Aorta (tissue), 5 donors: ENCODE measurements at regions not wholly inside any gene's neighbourhood (a gene's known extent, or its start where the extent isn't known, plus 50 kb on each side); places are given as distances from the start of the nearest gene placed in this dataset.

Experiments
- ATAC-seq: fragments of 200-7000 bp; cut with Tn5 transposase; one replicate; pipeline ENCODE4 v1.9.1; 2022; ENCODE audit warnings: moderate library complexity; ENCODE audit not compliant: low FRiP score
- DNase-seq, 2 donors: peaks; one replicate each; pipeline ENCODE4 v3.0.0-alpha.2; 2020
- H3K27ac ChIP-seq, 2 donors: one replicate each; pipeline ENCODE4 v1.5.1; 2013; ENCODE audit warnings: low read length in 2 of 2, mild to moderate bottlenecking in 2 of 2, moderate library complexity in 2 of 2, control low read depth in 1 of 2, inconsistent platforms in 1 of 2, low read depth in 1 of 2
- H3K27me3 ChIP-seq, 2 donors: one replicate each; pipeline ENCODE4 v1.6.1; 2013; ENCODE audit warnings: control low read depth in 1 of 2, low read length in 1 of 2, mild to moderate bottlenecking in 1 of 2, moderate library complexity in 1 of 2; ENCODE audit not compliant: insufficient read depth in 2 of 2, control insufficient read depth in 1 of 2
- H3K36me3 ChIP-seq, 2 donors: one replicate each; pipeline ENCODE4 v1.6.1; 2013; ENCODE audit warnings: control low read depth in 1 of 2, low read length in 1 of 2, mild to moderate bottlenecking in 1 of 2; ENCODE audit not compliant: insufficient read depth in 2 of 2, control insufficient read depth in 1 of 2
- H3K4me1 ChIP-seq, 2 donors: one replicate each; pipeline ENCODE4 v1.6.1; 2013; ENCODE audit warnings: low read length in 2 of 2, control low read depth in 1 of 2, mild to moderate bottlenecking in 1 of 2, moderate library complexity in 1 of 2; ENCODE audit not compliant: insufficient read depth in 2 of 2, control insufficient read depth in 1 of 2
- H3K4me3 ChIP-seq, 2 donors: one replicate each; pipeline ENCODE4 v1.5.1; 2013; ENCODE audit warnings: low read length in 2 of 2, control low read depth in 1 of 2, mild to moderate bottlenecking in 1 of 2
- H3K9me3 ChIP-seq: one replicate; pipeline ENCODE4 v1.6.1; 2013; ENCODE audit warnings: mild to moderate bottlenecking, low read length; ENCODE audit not compliant: control insufficient read depth
- WGBS, 2 donors: extraction: QIAGEN DNeasy Blood & Tissue Kit; methylation state at CpG; one replicate each; pipeline ENCODE4 v1.1.7; 2013; 5-methylcytosine and 5-hydroxymethylcytosine counted together
- intact Hi-C, 2 donors: fragments of 100-400 bp; cut with DNase I; formaldehyde crosslinking; loops; one replicate each; pipeline versions ENCODE4 v1.14.2 to v1.15.0; 2022
- donor health status: healthy with polysubstance abuse.
- donor health status: Bipolar disorder and iron deficiency.
- donor health status: DM: no; HTN: no; CAD: no.
- donor health status: DM: no; HTN: no; CAD: no.
- donor health status: DM: yes; HTN: yes; CAD: no.

- Histone ChIP-seq H3K36me3 (no peaks in the 10 kb centered on the region), H3K27ac (no peak overlapping the region), H3K27me3 (no peaks in the 10 kb centered on the region), H3K9me3 (no peaks in the 10 kb centered on the region), H3K4me1 (no peaks in the 10 kb centered on the region), H3K4me3 (no peak overlapping the region)
- intact Hi-C loops, result no loop called here
- WGBS, 2 donors, result 95% methylated on average over 1 of the region's 1 CpG
- no peak for DNase-seq
- ATAC-seq, result no peak
Measured at GRCh38 chr3:190252080-190252479, 70.2 kb downstream of the CLDN1 start.

- H3K4me3 ChIP-seq, result no peak overlapping the region
- no peak for ATAC-seq
- H3K9me3 ChIP-seq, result peaks cover 3% of the 10 kb centered on the region
- intact Hi-C loops, result no loop called here
- no peaks in the 10 kb centered on the region for H3K4me1 ChIP-seq
- WGBS, 2 donors, result 93 to 96% methylated on average over 2 of the region's 2 CpGs
- no peaks in the 10 kb centered on the region for H3K36me3 ChIP-seq
- H3K27ac ChIP-seq, result no peak overlapping the region
- H3K27me3 ChIP-seq, result no peaks in the 10 kb centered on the region
- DNase-seq, result no peak
Measured at GRCh38 chr3:190249414-190249813, 72.8 kb downstream of the CLDN1 start.

GRCh38 chr3:190242147-190242546, 80.1 kb downstream of the CLDN1 start:
- no peak for ATAC-seq
- 65% methylated on average over 2 of the region's 2 CpGs for WGBS, 2 donors
- Histone ChIP-seq H3K27ac (no peak overlapping the region), H3K27me3 (no peaks in the 10 kb centered on the region), H3K9me3 (peaks cover 9% of the 10 kb centered on the region), H3K4me1 (peaks cover 0 to 2% of the 10 kb centered on the region in 2 donors), H3K4me3 (no peak overlapping the region), H3K36me3 (no peaks in the 10 kb centered on the region)
- no peak for DNase-seq
- intact Hi-C loops, result no loop called here

GRCh38 chr3:190239325-190239724, 82.9 kb downstream of the CLDN1 start:
- no peak overlapping the region for H3K27ac ChIP-seq
- no peak for ATAC-seq
- H3K4me1 ChIP-seq, result peaks cover 0 to 2% of the 10 kb centered on the region in 2 donors
- intact Hi-C loops, result no loop called here
- 72 to 90% methylated on average over 2 of the region's 2 CpGs for WGBS, 2 donors
- no peaks in the 10 kb centered on the region for H3K27me3 ChIP-seq
- no peak overlapping the region for H3K4me3 ChIP-seq
- no peak for DNase-seq
- peaks cover 5% of the 10 kb centered on the region for H3K9me3 ChIP-seq
- H3K36me3 ChIP-seq, result no peaks in the 10 kb centered on the region

GRCh38 chr3:190238871-190239270, 83.4 kb downstream of the CLDN1 start:
- Histone ChIP-seq H3K4me1 (peaks cover 0 to 2% of the 10 kb centered on the region in 2 donors), H3K27ac (no peak overlapping the region), H3K4me3 (no peak overlapping the region), H3K36me3 (no peaks in the 10 kb centered on the region), H3K27me3 (no peaks in the 10 kb centered on the region), H3K9me3 (peaks cover 5% of the 10 kb centered on the region)
- intact Hi-C loops, result no loop called here
- DNase-seq, result no peak
- 79 to 89% methylated on average over 5 of the region's 5 CpGs for WGBS, 2 donors
- no peak for ATAC-seq

- Histone ChIP-seq H3K27me3 (no peaks in the 10 kb centered on the region), H3K9me3 (peaks cover 4% of the 10 kb centered on the region), H3K27ac (no peak overlapping the region), H3K4me3 (no peak overlapping the region), H3K4me1 (peaks cover 0 to 2% of the 10 kb centered on the region in 2 donors), H3K36me3 (no peaks in the 10 kb centered on the region)
- intact Hi-C loops, result no loop called here
- WGBS, 2 donors, result 96 to 98% methylated on average over 3 of the region's 3 CpGs
- no peak for ATAC-seq
- DNase-seq, result no peak
Measured at GRCh38 chr3:190234621-190235020, 87.6 kb downstream of the CLDN1 start.

GRCh38 chr3:190229632-190230424, 92.4 kb downstream of the CLDN1 start:
- H3K27me3 ChIP-seq, result no peaks in the 10 kb centered on the region
- ATAC-seq, result no peak
- WGBS, 2 donors, result 89 to 93% methylated on average over 4 of the region's 4 CpGs
- no peak overlapping the region for H3K4me3 ChIP-seq
- no peaks in the 10 kb centered on the region for H3K4me1 ChIP-seq
- H3K9me3 ChIP-seq, result no peaks in the 10 kb centered on the region
- DNase-seq, result no peak
- no peaks in the 10 kb centered on the region for H3K36me3 ChIP-seq
- no peak overlapping the region for H3K27ac ChIP-seq
- intact Hi-C loops, result loop anchor here (5.0 to 10.0 kb wide), 2 partner anchors 92 to 195 kb away; partner anchors contain the start of gene CLDN1 (in 1 of the 2)

GRCh38 chr3:190227064-190227463, 95.2 kb downstream of the CLDN1 start:
- intact Hi-C loops, result loop anchor here (5.0 to 10.0 kb wide), 2 partner anchors 95 to 198 kb away; partner anchors contain the start of gene CLDN1 (in 1 of the 2)

More at GRCh38 chr3:190227064-190227463, 95.2 kb downstream of the CLDN1 start:
- Histone ChIP-seq H3K36me3 (no peaks in the 10 kb centered on the region), H3K27me3 (no peaks in the 10 kb centered on the region), H3K27ac (no peak overlapping the region), H3K4me1 (no peaks in the 10 kb centered on the region), H3K4me3 (no peak overlapping the region), H3K9me3 (no peaks in the 10 kb centered on the region)
- no peak for DNase-seq
- ATAC-seq, result no peak
- 78 to 79% methylated on average over 2 of the region's 2 CpGs for WGBS, 2 donors
